Fibroblast of mammary gland (primary cell): ENCODE measurements at regions not wholly inside any gene's neighbourhood (a gene's known extent, or its start where the extent isn't known, plus 50 kb on each side); places are given as distances from the start of the nearest gene placed in this dataset.
A peak's percentile ranks its signal among the peaks of the same experiment; 100 is the strongest.

Source experiments
- DNase-seq: peaks from one replicate; pipeline ENCODE4 v3.0.0-alpha.2; 2010; ENCODE audit warnings: low read depth
- H3K4me3 ChIP-seq: 2 replicates; pipeline ENCODE4 v1.5.1; 2011; ENCODE audit warnings: low read depth, mild to moderate bottlenecking, low read length, moderate library complexity; ENCODE audit not compliant: control insufficient read depth
- TF ChIP-seq, protein P1 (sequence below): conservative IDR thresholded peaks from 2 replicates; pipeline ENCODE4 v1.5.1; 2011; ENCODE audit warnings: low read depth, low read length, inconsistent platforms; ENCODE audit not compliant: control insufficient read depth, insufficient read depth

DNA sequence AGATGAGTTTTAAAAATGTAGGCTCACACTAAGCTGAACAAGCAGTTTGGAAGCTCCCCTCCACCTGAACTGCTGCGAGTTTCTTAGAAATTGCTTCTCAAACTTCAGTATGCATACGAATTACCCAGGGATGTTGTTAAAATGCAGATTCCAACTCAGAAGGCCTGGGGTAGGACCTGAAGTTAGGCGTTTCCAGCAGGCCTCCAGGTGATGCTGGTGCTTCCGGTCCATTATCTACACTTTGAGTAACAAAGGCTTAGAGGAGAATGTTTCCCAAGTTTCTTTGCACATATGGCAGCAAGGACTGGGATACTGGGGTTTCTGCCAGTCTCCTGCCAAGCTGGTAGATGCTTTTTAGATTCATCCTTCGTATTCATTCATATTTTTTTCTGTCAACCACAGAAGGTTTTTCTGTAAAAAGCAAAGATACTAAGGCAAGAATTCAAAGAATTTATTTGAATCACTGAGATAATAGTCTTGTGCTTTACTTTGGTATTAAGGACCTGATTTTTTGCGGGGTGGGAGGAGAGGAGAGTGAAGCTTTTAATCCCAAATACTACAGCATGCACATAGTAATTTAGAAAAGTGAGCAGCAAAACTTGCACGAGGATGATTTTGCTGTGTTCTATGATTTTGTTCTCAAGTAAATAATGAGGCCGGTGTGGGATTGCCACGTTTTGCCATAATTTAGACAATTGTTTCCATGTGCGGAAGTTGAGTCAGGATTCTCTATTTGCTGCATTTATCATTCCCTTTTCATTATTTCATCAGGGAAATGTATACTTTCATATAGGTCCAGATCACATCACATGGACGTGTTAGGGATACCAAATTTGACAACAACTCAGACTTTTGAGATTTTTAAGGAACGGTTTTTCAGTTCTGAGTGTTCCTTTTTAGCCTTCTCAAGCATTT lies 137.6 kb upstream of the SPATS2L start:
- H3K4me3 ChIP-seq, result no peak overlapping the region
- TF ChIP-seq, protein P1, sequence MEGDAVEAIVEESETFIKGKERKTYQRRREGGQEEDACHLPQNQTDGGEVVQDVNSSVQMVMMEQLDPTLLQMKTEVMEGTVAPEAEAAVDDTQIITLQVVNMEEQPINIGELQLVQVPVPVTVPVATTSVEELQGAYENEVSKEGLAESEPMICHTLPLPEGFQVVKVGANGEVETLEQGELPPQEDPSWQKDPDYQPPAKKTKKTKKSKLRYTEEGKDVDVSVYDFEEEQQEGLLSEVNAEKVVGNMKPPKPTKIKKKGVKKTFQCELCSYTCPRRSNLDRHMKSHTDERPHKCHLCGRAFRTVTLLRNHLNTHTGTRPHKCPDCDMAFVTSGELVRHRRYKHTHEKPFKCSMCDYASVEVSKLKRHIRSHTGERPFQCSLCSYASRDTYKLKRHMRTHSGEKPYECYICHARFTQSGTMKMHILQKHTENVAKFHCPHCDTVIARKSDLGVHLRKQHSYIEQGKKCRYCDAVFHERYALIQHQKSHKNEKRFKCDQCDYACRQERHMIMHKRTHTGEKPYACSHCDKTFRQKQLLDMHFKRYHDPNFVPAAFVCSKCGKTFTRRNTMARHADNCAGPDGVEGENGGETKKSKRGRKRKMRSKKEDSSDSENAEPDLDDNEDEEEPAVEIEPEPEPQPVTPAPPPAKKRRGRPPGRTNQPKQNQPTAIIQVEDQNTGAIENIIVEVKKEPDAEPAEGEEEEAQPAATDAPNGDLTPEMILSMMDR, result no peak
- no peak for DNase-seq

DNA sequence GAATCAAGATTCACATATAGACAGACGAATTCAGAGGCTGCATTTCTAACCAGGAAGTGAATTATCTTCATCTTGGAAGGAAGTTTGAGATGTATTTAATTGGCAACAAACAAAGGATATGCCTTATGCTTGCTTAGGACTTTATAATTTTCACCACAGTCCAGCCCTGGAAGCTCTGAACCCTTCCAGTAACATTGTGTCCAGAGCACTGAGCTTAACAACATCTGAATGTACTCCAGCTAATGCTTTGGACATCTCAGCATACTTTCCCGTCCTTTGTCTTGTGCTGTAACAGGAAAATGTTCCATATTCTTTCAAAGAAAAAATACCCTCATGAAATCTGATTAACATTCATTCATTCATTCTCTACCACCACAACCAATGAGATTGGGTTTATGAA lies 136.3 kb upstream of the SPATS2L start:
- H3K4me3 ChIP-seq, result no peak overlapping the region
- no peak for DNase-seq
- TF ChIP-seq, protein P1, result no peak

DNA sequence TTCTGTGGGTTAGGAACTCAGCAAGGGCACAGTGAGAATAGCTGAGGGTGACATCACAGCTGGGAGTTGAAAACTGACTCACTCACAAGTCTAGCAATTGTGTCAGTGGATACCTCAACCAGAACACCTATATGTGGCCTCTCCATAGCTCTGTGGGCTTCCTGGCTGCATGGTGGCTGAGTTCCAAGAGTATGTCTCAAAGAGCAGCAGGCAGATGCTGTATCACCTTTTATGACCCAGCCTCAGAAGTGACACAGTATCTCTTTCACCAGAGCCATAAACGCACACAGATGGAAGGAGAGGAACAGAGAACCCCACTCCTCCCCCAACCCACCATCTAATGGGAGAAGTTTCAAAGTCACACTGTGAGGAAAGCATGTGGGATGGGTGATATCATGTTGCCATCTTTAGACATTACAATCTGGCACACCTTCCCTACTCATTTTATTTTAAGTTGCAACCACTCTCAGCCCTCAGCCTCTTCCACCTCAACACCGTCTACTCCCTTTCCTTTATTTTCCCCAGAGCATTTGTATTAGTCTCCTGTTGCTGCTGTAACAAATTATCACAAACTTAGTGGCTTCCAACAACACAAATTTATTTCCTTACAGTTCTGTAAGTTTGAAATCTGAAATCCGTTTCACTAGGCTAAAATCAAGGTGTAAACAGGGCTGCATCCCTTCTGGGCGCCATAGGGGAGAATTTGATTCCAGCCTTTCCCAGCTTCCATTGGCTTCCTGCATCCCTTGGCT lies 134.6 kb upstream of the SPATS2L start:
- H3K4me3 ChIP-seq, result no peak overlapping the region
- TF ChIP-seq, protein P1, result no peak
- DNase-seq, result peak; percentile 65

DNA sequence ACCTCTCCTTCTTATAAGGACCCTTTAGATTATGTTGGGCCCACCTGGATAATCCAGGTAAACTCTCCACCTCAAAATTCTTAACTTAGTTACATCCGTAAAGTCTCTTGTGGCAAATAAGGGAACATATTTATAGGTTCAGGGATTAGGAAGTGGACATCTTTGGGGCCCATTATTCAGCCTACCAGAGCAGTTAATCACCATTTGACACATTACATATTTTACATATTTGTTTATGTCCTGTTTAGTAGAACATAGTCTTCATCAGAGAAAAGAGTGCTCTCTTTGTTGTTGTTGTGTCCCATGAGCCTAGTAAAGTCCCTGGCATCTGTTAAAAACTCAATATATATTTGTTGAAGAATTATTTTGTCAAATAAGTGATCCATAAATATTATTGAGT lies 134.0 kb upstream of the SPATS2L start:
- no peak overlapping the region for H3K4me3 ChIP-seq

DNA sequence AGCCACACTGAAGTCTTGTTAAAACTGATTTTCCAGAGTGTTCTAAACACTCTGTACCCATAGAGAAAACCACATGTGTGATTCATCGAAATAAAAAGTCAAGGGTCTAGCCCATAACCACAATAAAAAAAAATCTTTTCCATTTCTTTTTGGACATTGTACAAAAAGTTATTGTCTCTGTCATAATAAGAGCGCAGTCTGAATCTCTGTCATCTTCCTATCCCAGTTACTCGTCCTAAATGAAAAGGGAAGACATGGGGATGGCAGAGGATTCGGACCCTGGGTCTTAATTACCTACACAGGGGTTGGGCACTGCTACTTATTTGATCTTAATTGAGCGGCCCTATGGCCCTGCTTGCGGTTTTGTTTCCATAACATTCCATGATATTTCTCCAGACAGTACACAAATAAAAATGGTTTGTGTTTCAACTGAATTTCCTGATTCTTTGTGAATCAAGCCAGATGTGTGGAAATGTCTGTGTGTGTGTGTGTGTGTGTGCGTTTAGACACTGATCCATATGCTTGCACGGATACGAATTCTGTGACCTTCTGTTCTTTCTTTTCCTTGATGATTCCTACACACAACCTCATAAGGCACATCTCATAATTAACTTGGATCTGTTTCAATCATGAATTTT lies 133.4 kb upstream of the SPATS2L start:
- H3K4me3 ChIP-seq, result no peak overlapping the region
- TF ChIP-seq, protein P1, result no peak
- DNase-seq, result peak; percentile 72

More for the DNA sequence above, 134.0 kb upstream of the SPATS2L start:
- no peak for DNase-seq
- TF ChIP-seq, protein P1, result no peak

DNA sequence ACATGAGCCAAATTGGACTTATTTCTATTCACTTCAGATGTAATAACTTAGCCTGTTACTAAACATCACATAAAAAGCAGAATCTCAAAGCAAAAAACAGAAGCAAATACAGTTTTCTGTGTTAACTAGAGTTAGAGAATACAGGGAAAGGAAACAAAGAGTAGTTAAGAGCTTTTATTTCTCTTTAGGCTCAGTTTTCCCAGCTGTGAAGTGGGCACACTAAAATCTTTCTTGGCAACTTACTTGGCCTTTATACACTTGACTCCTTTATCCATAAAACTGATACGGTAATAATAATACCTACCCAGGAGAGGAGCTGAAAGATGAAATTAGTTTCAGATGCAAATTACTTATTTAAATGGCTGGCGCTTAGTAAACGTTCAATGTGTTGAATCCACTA lies 132.8 kb upstream of the SPATS2L start:
- no peak for DNase-seq
- TF ChIP-seq, protein P1, result no peak
- no peak overlapping the region for H3K4me3 ChIP-seq
